ENCODE measurements at regions not wholly inside any gene's neighbourhood (a gene's known extent, or its start where the extent isn't known, plus 50 kb on each side); places are given as distances from the start of the nearest gene placed in this dataset.

GRCh38 chr15:84099181-84099580 is 136.4 kb upstream of the GOLGA6L4 start:
- TF ChIP-seq CTCF (IDR thresholded peaks at IDR 0.05; ENCODE audit: insufficient read depth, low read depth, low read length) (no peak), EZH2 (IDR thresholded peaks at IDR 0.05; ENCODE audit: insufficient read depth, low read length) (no peak)

Measured in astrocyte (in vitro differentiated cells and primary cell).